Small intestine (tissue), 7 donors: ENCODE measurements at regions not wholly inside any gene's neighbourhood (a gene's known extent, or its start where the extent isn't known, plus 50 kb on each side); places are given as distances from the start of the nearest gene placed in this dataset.

Source experiments
- DNase-seq, 2 donors: peaks; one replicate each; pipeline versions ENCODE4 v3.0.0 to v3.0.0-alpha.2; 2013
- FAIRE-seq: peaks from 2 replicates; lab custom pipeline; 2012; peaks lifted over from hg19 to GRCh38; lab: Jason Lieb, UNC
- H3K27ac ChIP-seq, 3 donors: one replicate each; pipeline ENCODE4 v1.5.1; 2013; ENCODE audit warnings: low read length in 2 of 3, mild to moderate bottlenecking in 2 of 3, control low read depth in 1 of 3, inconsistent platforms in 1 of 3, low read depth in 1 of 3, moderate library complexity in 1 of 3
- H3K27me3 ChIP-seq, 3 donors: one replicate each; pipeline ENCODE4 v1.6.1; 2013; ENCODE audit warnings: low read length in 3 of 3, inconsistent platforms in 1 of 3; ENCODE audit not compliant: control insufficient read depth in 3 of 3, insufficient read depth in 3 of 3
- H3K36me3 ChIP-seq, 3 donors: one replicate each; pipeline ENCODE4 v1.6.1; 2013; ENCODE audit warnings: low read length in 3 of 3, inconsistent platforms in 1 of 3, low read depth in 1 of 3, mild to moderate bottlenecking in 1 of 3, moderate library complexity in 1 of 3; ENCODE audit not compliant: control insufficient read depth in 3 of 3, insufficient read depth in 2 of 3
- H3K4me1 ChIP-seq, 3 donors: one replicate each; pipeline ENCODE4 v1.6.1; 2013; ENCODE audit warnings: low read length in 2 of 3, inconsistent platforms in 1 of 3, low read depth in 1 of 3, mild to moderate bottlenecking in 1 of 3, moderate library complexity in 1 of 3; ENCODE audit not compliant: control insufficient read depth in 3 of 3, insufficient read depth in 2 of 3
- H3K4me3 ChIP-seq, 3 donors: one replicate each; pipeline ENCODE4 v1.5.1; 2013; ENCODE audit warnings: low read length in 3 of 3, control low read depth in 1 of 3, inconsistent platforms in 1 of 3, low read depth in 1 of 3, mild to moderate bottlenecking in 1 of 3, moderate library complexity in 1 of 3
- H3K9me3 ChIP-seq, 2 donors: one replicate each; pipeline ENCODE4 v1.6.1; 2013; ENCODE audit warnings: low read depth in 1 of 2, low read length in 1 of 2; ENCODE audit not compliant: control insufficient read depth in 2 of 2, insufficient read depth in 1 of 2
- WGBS, 3 donors: extraction: QIAGEN DNeasy Blood & Tissue Kit; methylation state at CpG; one replicate each; pipeline ENCODE4 v1.1.7; 2013; 5-methylcytosine and 5-hydroxymethylcytosine counted together
- donor health status: healthy with polysubstance abuse.
- donor health status: control.
- donor health status: control.
- donor health status: Bipolar disorder and iron deficiency.
- donor health status: healthy.

DNA sequence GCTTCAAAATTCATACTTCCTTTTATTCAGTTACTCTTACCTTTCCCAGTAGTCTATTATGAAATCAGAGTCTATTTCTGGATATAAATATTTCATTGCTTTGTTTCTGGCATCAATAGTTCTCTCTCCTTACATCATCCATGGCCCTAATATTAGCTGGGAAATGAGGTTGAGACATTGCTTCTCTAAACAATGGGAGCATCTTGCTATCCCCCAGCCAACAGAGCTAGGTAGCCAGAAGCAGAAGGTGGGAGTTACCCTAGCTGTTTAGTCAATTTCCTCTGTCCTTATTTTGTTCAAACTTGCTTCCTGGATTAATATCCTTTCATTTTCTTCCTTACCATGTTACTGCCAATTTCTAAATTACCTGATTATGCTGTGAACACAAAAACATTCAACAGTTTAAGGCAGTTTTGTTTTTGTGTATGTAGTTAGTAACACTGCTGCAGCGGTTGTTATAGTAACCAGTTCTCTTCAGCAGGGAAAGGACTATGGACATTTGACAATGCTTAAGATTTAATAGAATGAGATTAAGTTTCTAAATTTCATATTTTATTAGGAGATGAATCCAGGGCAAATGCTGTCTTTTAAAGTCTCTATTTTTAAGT, 160.5 kb upstream of the KCNJ3 start:
- FAIRE-seq (no peak), DNase-seq (no peak)
- H3K9me3 ChIP-seq, result no peaks in the 10 kb centered on the region
- no peak overlapping the region for H3K4me3 ChIP-seq
- WGBS, 3 donors, result 91 to 100% (median 92%) methylated on average over 1 of the region's 1 CpG
- H3K27me3 ChIP-seq, result no peaks in the 10 kb centered on the region
- no peaks in the 10 kb centered on the region for H3K36me3 ChIP-seq
- no peak overlapping the region for H3K27ac ChIP-seq
- H3K4me1 ChIP-seq, result no peaks in the 10 kb centered on the region

DNA sequence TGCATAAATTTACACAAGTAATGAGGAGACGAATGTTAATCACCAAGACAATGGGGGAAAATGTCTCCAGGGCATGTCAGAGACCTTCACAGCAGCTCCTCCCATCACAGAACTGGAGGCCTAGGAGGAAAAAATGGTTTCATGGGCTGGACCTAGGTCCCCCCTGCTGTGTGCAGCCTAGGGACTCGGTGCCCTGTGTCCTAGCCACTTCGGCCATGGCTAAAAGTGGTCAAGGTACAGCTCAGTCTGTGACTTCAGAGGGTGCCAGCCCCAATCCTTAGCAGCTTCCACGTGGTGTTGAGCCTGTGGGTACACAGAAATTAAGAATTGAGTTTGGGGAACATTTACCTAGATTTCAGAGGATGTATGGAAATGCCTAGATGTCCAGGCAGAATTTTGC, 152.2 kb upstream of the KCNJ3 start:
- no peaks in the 10 kb centered on the region for H3K36me3 ChIP-seq
- no peak overlapping the region for H3K27ac ChIP-seq
- H3K9me3 ChIP-seq, result peaks cover 0 to 9% of the 10 kb centered on the region in 2 donors
- FAIRE-seq (no peak), DNase-seq (no peak)
- WGBS, 3 donors, result 62 to 72% (median 69%) methylated on average over 4 of the region's 4 CpGs
- no peaks in the 10 kb centered on the region for H3K27me3 ChIP-seq
- H3K4me1 ChIP-seq, result no peaks in the 10 kb centered on the region
- no peak overlapping the region for H3K4me3 ChIP-seq

GRCh38 chr2:154549869-154550268, 148.6 kb upstream of the KCNJ3 start:
- Histone ChIP-seq H3K27ac (no peak overlapping the region), H3K4me1 (no peaks in the 10 kb centered on the region), H3K4me3 (no peak overlapping the region), H3K9me3 (peaks cover 0 to 9% of the 10 kb centered on the region in 2 donors), H3K27me3 (no peaks in the 10 kb centered on the region), H3K36me3 (no peaks in the 10 kb centered on the region)
- DNase-seq (no peak), FAIRE-seq (no peak)

DNA sequence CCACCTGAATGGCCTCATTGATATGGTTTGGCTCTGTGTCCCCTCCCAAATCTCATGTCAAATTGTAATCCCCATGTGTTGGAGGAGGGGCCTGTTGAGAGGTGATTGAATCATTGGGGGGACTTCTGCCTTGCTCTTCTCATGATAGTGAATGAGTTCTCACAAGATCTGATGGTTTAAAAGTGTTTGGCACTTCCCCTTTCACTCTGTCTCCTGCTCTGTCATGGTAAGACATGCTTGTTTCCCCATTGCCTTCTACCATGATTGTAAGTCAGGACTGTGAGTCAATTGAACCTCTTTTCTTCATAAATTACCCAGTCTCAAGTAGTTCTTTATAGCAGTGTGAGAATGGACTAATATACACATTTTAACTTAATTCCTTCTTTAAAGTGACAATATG, 146.8 kb upstream of the KCNJ3 start:
- Histone ChIP-seq H3K27me3 (no peaks in the 10 kb centered on the region), H3K9me3 (peaks cover 0 to 2% of the 10 kb centered on the region in 2 donors), H3K27ac (no peak overlapping the region), H3K4me1 (no peaks in the 10 kb centered on the region), H3K36me3 (no peaks in the 10 kb centered on the region), H3K4me3 (no peak overlapping the region)
- DNase-seq (no peak), FAIRE-seq (no peak)

DNA sequence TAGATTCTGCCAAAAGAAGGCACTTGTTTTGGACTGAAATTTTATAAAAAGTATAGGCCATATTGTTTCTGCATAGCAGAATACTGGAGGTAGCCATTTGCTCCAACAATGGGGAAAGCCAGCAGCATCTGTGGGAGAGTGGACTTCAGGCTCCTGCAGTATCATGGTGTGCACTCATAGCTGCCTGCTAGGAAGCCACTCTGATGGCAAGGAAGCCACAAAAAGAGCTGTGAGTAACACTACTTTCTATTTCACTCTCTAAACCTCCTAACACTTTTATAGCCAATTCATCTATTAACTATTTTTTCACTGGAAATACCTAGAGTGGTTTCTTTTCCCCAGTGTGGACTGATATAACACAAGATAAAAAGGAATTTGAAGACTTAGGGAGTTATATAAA, 144.4 kb upstream of the KCNJ3 start:
- Histone ChIP-seq H3K4me3 (no peak overlapping the region), H3K9me3 (no peaks in the 10 kb centered on the region), H3K36me3 (no peaks in the 10 kb centered on the region), H3K27ac (no peak overlapping the region), H3K4me1 (no peaks in the 10 kb centered on the region), H3K27me3 (no peaks in the 10 kb centered on the region)
- DNase-seq, result no peak
- FAIRE-seq, result no peak

GRCh38 chr2:154555710-154556109, 142.8 kb upstream of the KCNJ3 start:
- FAIRE-seq (no peak), DNase-seq (no peak)
- Histone ChIP-seq H3K9me3 (no peaks in the 10 kb centered on the region), H3K36me3 (no peaks in the 10 kb centered on the region), H3K4me3 (no peak overlapping the region), H3K4me1 (no peaks in the 10 kb centered on the region), H3K27me3 (no peaks in the 10 kb centered on the region), H3K27ac (no peak overlapping the region)
- 83 to 97% (median 96%) methylated on average over 1 of the region's 1 CpG for WGBS, 3 donors

DNA sequence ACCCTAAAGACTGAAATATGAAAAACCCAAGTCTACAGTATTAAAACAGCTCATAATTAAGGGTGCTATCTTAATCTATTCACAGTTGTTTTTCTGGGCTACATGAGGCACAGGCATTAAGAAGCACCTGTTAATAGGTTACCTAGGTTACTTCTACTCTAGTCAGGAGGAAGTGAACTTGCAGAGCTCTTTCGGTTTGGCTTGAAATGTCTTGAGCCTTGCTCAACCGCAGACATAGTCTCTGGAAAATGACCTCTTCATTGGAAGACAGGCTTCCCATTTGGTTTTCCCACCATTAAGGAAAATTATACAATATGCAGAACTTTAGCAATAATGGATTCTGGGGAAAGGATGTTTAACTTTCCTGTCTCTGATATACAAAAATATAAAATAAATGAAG, 142.3 kb upstream of the KCNJ3 start:
- WGBS, 3 donors, result 58 to 66% (median 63%) methylated on average over 2 of the region's 2 CpGs
- Histone ChIP-seq H3K9me3 (no peaks in the 10 kb centered on the region), H3K27ac (no peak overlapping the region), H3K27me3 (no peaks in the 10 kb centered on the region), H3K4me1 (no peaks in the 10 kb centered on the region), H3K4me3 (no peak overlapping the region), H3K36me3 (no peaks in the 10 kb centered on the region)
- FAIRE-seq (no peak), DNase-seq (no peak)

DNA sequence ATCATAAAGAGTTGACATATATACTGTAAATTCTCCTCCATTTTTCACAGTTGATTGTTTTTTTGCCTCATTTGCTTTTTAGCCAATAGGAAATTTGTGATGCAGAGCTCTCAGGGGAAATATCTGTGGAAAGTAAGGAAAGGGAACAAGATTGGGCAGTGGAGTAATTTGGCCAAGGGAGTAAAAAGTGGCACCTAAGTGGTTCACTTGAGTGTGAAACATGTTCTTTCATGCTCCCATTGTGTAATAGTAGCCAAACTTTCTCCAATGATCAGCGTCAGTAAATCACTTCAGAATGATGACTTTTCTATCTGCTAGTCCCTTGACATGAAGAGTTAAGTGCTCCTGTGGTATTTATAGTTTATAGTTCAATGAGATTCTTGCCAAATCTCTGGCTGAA, 141.9 kb upstream of the KCNJ3 start:
- H3K27ac ChIP-seq, result no peak overlapping the region
- H3K36me3 ChIP-seq, result no peaks in the 10 kb centered on the region
- H3K27me3 ChIP-seq, result no peaks in the 10 kb centered on the region
- H3K4me1 ChIP-seq, result no peaks in the 10 kb centered on the region
- WGBS, 3 donors, result 75 to 89% (median 83%) methylated on average over 1 of the region's 1 CpG
- no peak for DNase-seq
- no peaks in the 10 kb centered on the region for H3K9me3 ChIP-seq
- no peak for FAIRE-seq
- no peak overlapping the region for H3K4me3 ChIP-seq

GRCh38 chr2:154557906-154558305, 140.6 kb upstream of the KCNJ3 start:
- WGBS, 3 donors, result 57 to 87% (median 81%) methylated on average over 2 of the region's 2 CpGs
- Histone ChIP-seq H3K27me3 (no peaks in the 10 kb centered on the region), H3K4me3 (no peak overlapping the region), H3K27ac (no peak overlapping the region), H3K4me1 (no peaks in the 10 kb centered on the region), H3K36me3 (no peaks in the 10 kb centered on the region), H3K9me3 (no peaks in the 10 kb centered on the region)
- no peak for DNase-seq
- no peak for FAIRE-seq
